ENCODE measurements at regions not wholly inside any gene's neighbourhood (a gene's known extent, or its start where the extent isn't known, plus 50 kb on each side); places are given as distances from the start of the nearest gene placed in this dataset.

DNA sequence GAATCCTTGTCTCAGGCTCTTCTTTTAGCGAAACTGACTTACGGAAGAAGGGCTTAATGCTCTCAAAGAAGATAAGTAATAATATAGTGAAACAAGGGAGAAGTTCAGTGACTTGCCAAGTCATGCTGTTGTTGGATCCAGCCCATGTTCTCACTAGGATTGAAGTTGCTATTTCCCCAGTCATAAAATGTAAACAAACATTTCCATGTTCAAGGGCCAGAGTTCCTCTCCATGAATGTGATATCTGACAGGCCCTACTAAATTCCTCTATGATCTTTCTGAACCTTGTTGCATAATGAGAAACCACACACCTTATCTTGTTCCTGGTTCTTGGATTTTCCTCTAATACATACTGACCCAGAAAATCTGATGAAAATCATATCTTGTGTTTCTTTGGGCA lies 876.5 kb upstream of the B3GALT2 start:
- in situ Hi-C loops (cut with MboI) = no loop called here
- no TSS peak for BruUV-seq (replicated peaks)
- H3K4me1 ChIP-seq (replicated peaks in 1 of 2; ENCODE audit: control insufficient read depth in 2 of 2, insufficient read depth in 2 of 2, low read length in 2 of 2) = no peaks in the 10 kb centered on the region
- H2AFZ ChIP-seq (ENCODE audit: low read depth, low read length) = no peak overlapping the region
- no peak overlapping the region for H3K4me3 ChIP-seq
- H3K36me3 ChIP-seq (ENCODE audit: control insufficient read depth, insufficient read depth, low read length) = no peaks in the 10 kb centered on the region
- ATAC-seq (no peak), FAIRE-seq (no peak), DNase-seq (ENCODE audit: extremely low read depth in 1 of 4, low spot score in 3 of 4) (no peak)
- no peaks in the 10 kb centered on the region for H3K79me2 ChIP-seq (ENCODE audit: control insufficient read depth, insufficient read depth, low read length)
- H3K27ac ChIP-seq (ENCODE audit: extremely low read depth, low read depth, low read length) = no peak overlapping the region
- H4K20me1 ChIP-seq (replicated peaks; ENCODE audit: control insufficient read depth, insufficient read depth, low read length) = no peaks in the 10 kb centered on the region
- ChIA-PET CTCF (ENCODE audit: low intra/inter-chr PET ratio) (no interaction called here), POLR2A (no interaction called here)
- H3K4me2 ChIP-seq (ENCODE audit: insufficient read depth, low read length) = no peak overlapping the region
- H3K9ac ChIP-seq (ENCODE audit: insufficient read depth in 1 of 2, low read depth in 2 of 2, low read length in 2 of 2) = no peak overlapping the region
- H3K9me1 ChIP-seq (ENCODE audit: control insufficient read depth, insufficient read depth, low read length) = no peaks in the 10 kb centered on the region
- 5% methylated on average over 2 of the region's 2 CpGs for WGBS (ENCODE audit: insufficient coverage, low coverage, missing lambda C conversion rate)
- H3K27me3 ChIP-seq (ENCODE audit: control insufficient read depth in 2 of 2, insufficient read depth in 2 of 2, low read length in 2 of 2) = no peaks in the 10 kb centered on the region
- H3K9me3 ChIP-seq (replicated peaks; ENCODE audit: control insufficient read depth, insufficient read depth, low read depth, low read length) = peaks cover 2% of the 10 kb centered on the region; the same call in 1 of the 2 replicates
- no peak for TF ChIP-seq DIDO1 (tag; IDR thresholded peaks at IDR 0.05; ENCODE audit: low read depth)
- no peak for TF ChIP-seq STAG1 (CRISPR knock-in tag; IDR thresholded peaks at IDR 0.05; ENCODE audit: borderline replicate concordance)
- TF ChIP-seq HNRNPK (IDR thresholded peaks at IDR 0.05; ENCODE audit: low read depth, low read length, poor library complexity, severe bottlenecking) = no peak
- no peak for TF ChIP-seq KLF1 (tag; IDR thresholded peaks at IDR 0.05)
- no peak for TF ChIP-seq HDAC1 (IDR thresholded peaks at IDR 0.05)
- TF ChIP-seq HDAC8 (tag; IDR thresholded peaks at IDR 0.05) = no peak
- no peak for TF ChIP-seq TBL1XR1 (IDR thresholded peaks at IDR 0.05; ENCODE audit: low read length in 2 of 2)
- TF ChIP-seq, protein P1, sequence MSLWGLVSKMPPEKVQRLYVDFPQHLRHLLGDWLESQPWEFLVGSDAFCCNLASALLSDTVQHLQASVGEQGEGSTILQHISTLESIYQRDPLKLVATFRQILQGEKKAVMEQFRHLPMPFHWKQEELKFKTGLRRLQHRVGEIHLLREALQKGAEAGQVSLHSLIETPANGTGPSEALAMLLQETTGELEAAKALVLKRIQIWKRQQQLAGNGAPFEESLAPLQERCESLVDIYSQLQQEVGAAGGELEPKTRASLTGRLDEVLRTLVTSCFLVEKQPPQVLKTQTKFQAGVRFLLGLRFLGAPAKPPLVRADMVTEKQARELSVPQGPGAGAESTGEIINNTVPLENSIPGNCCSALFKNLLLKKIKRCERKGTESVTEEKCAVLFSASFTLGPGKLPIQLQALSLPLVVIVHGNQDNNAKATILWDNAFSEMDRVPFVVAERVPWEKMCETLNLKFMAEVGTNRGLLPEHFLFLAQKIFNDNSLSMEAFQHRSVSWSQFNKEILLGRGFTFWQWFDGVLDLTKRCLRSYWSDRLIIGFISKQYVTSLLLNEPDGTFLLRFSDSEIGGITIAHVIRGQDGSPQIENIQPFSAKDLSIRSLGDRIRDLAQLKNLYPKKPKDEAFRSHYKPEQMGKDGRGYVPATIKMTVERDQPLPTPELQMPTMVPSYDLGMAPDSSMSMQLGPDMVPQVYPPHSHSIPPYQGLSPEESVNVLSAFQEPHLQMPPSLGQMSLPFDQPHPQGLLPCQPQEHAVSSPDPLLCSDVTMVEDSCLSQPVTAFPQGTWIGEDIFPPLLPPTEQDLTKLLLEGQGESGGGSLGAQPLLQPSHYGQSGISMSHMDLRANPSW (CRISPR knock-in tag; IDR thresholded peaks at IDR 0.05) = no peak
- no peak for TF ChIP-seq ZNF444 (CRISPR knock-in tag; IDR thresholded peaks at IDR 0.05)
- intact Hi-C loops (cut with micrococcal nuclease) = no loop called here

Data from K562 (cell line).